Astrocyte (in vitro differentiated cells and primary cell): ENCODE measurements at regions not wholly inside any gene's neighbourhood (a gene's known extent, or its start where the extent isn't known, plus 50 kb on each side); places are given as distances from the start of the nearest gene placed in this dataset.

Experiments used
- EZH2 ChIP-seq: IDR thresholded peaks from 2 replicates; pipeline ENCODE4 v1.6.1; 2012; ENCODE audit warnings: mild to moderate bottlenecking, low read length, inconsistent platforms; ENCODE audit not compliant: insufficient read depth
- TF ChIP-seq, protein P1 (sequence below): IDR thresholded peaks from 2 replicates; pipeline ENCODE4 v1.5.1; 2011; ENCODE audit warnings: low read depth, mild to moderate bottlenecking, inconsistent platforms, low read length, moderate library complexity; ENCODE audit not compliant: insufficient read depth

DNA sequence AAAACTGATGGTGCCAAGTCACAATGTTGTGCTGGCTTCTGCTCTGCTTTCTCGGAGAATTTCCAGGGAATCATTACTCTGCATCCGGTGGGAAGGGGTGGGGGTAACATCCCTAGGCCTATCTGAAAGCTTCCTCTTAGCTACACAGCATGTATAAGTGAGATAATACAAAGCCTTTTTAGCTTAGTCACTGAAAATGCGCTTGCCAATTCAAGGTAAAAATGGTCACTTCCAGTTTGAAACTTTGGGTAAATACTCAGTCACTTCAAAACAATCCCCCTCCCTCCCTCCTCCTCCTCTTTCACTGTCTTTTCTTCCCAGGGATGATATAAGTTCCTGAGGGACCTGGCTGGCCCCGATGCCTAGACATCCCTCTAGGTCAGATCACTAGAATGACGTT, 57.3 kb upstream of the APBB1IP start:
- TF ChIP-seq, protein P1, sequence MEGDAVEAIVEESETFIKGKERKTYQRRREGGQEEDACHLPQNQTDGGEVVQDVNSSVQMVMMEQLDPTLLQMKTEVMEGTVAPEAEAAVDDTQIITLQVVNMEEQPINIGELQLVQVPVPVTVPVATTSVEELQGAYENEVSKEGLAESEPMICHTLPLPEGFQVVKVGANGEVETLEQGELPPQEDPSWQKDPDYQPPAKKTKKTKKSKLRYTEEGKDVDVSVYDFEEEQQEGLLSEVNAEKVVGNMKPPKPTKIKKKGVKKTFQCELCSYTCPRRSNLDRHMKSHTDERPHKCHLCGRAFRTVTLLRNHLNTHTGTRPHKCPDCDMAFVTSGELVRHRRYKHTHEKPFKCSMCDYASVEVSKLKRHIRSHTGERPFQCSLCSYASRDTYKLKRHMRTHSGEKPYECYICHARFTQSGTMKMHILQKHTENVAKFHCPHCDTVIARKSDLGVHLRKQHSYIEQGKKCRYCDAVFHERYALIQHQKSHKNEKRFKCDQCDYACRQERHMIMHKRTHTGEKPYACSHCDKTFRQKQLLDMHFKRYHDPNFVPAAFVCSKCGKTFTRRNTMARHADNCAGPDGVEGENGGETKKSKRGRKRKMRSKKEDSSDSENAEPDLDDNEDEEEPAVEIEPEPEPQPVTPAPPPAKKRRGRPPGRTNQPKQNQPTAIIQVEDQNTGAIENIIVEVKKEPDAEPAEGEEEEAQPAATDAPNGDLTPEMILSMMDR, result no peak
- no peak for TF ChIP-seq EZH2
